ENCODE measurements at regions not wholly inside any gene's neighbourhood (a gene's known extent, or its start where the extent isn't known, plus 50 kb on each side); places are given as distances from the start of the nearest gene placed in this dataset.
"Not testable (repeated sequence)": the region's sequence is repeated elsewhere in the genome, so short reads cannot be mapped to it uniquely, and the experiment has no call there.

DNA sequence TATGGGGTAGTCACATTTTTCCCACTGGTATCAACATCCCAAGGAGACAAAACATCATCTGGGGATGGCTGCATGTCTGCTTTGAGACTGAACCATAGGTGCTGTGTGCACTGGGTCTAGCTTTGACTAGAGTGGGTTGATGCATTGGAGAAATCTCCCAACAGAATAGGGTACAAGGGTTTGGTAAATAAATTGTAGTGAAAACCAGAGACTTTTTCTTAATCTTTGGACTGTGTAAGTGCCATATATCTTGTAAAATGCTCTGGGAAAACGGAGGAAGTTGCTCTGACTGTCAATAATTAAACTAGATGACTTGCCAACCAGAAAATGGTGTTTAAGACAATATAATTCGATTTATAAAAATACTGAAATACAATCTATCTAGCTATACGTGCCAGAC is 1064.0 kb upstream of the SLIT2 start:
- no peak for DNase-seq

DNA sequence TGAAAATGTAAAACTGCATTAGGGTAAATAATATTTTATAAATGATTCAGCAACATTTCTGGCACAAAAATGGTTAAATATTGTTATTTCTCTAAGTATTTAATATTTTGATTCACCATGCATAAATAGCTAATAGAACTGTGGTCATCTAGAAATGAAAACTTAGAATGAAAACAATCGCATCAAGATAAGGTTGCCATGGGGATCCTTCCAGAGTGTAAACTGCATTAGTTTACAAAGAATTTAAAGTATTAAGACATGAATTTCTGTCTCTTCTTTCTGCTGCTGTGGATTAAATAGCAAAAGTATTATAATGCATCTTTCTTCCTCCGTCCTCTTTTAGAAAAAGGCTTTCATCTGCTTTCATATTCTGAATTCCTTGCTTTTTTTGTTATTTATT is 1064.6 kb upstream of the SLIT2 start:
- no peak for DNase-seq

DNA sequence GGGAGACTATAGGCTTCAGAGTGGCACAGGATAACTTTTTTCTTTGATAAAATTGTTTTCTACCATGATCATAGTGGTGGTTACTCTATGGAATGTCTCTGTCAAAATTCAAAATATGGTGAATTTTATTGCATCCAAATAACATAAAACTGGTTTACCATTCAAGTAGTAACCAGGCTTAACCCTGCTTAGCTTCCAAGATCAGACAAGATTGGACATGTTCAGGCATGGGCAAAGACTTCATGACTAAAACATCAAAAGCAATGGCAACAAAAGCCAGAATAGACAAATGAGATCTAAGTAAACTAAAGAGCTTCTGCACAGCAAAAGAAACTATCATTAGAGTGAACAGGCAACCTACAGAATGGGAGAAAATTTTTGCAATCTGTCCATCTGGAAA is 1070.1 kb upstream of the SLIT2 start:
- not testable (repeated sequence) for DNase-seq

DNA sequence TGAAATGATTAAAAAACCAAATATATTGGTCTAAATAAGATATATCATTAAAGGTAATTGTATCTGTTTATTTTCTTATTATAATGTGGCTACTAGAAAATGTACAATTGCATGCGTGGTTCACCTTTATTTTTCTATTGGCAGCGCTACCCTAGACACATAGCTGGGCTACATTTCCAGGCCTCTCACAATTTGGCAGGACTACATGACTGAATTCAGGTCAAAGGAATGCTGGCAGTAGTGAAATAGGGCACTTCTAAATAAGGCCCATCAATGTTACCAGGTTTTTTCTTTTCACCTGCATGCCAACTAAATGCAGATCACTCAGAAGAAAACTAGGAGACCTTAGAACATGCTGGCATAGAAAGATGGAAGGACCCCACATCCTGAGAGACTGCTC is 1072.9 kb upstream of the SLIT2 start:
- no peak for DNase-seq

DNA sequence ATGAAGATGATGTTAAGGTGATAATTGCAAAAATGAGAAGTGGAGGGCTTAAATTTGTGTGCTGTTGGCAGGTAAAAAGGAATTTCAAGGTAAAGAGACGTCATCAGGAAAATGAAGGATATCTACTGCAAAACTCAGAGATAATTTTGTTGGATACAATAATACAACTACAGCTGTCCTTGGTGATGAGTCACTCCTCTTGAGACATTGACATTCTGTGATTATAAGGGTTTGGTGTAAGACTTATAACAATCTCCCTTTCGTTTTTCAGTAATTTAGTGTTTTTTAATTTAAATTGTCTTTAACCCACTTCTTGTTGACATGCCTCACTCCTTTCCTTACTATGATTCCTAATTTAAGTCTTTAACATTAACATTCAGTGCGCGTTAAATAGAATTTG is 1074.1 kb upstream of the SLIT2 start:
- no peak for DNase-seq

DNA sequence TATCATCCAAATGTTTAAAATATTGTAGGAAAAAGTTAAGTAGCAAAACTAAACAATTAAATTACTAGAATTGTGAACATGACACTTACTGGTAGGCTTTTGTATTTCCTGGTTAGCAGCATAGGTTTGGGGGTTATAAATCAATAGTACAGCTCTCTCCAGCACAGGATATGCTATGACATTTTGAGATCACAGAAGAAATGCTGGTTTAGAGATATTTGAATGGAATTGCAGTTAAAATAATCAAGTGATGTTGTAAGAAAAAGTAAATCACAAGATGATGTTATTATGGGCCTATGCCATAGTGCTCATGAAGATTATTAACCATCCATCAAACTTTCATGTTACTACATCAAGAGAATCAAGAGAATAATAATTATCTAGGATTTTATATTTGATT is 1079.9 kb upstream of the SLIT2 start:
- no peak for DNase-seq

DNA sequence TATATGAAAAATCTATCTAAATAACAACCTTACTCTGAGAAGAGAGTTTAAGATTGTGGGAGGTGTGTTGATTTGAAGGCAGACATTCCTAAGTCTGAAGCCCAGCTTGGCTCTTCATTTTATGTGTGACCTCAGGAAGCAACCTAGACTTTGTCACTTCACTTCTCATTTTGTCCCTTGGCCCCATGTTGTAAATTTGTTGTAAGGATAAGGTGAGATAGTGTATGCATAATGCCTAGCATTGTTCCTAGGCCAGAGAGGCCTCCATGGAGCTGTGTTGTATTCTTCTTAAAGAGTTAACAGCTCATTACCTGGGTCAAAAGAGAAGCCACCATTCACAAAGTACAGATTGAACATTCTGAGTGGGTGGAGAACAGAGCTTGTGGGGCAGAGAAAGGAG is 1084.4 kb upstream of the SLIT2 start:
- no peak for DNase-seq

DNA sequence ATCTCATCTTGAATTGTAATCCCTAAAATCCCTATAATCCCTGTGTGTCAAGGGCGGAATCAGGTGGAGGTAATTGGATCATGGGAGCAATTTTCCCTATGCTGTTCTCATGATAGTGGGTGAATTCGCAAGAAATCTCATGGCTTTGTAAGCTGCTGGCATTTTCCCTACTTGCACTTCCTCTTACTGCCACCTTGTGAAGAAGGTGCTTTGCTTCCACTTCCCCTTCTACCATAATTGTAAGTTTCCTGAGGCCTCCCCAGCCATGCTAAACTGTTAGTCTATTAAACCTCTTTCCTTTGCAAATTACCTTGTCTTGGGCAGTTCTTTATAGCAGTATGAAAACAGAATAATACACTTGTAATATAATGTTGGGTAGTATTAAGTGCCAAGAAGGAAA is 1087.4 kb upstream of the SLIT2 start:
- no peak for DNase-seq

DNA sequence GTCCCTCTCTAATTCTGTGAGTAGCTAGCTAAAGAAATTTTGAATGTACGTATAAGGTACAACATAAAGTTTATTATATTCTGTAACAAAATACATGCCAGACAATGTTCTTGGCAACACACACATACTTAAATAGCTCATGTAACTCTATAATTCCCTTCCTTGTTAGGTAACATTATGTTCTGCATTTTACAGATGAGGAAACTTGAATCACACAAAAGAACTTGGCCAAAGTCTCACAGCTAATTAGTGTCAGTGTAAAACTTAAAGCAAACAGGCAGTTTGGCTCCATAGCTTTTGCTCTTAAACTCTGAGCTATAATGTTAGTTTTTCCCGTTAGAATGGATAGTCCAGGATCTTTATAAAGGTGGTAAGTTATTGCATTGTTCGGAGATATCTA is 1091.8 kb upstream of the SLIT2 start:
- no peak for DNase-seq

DNA sequence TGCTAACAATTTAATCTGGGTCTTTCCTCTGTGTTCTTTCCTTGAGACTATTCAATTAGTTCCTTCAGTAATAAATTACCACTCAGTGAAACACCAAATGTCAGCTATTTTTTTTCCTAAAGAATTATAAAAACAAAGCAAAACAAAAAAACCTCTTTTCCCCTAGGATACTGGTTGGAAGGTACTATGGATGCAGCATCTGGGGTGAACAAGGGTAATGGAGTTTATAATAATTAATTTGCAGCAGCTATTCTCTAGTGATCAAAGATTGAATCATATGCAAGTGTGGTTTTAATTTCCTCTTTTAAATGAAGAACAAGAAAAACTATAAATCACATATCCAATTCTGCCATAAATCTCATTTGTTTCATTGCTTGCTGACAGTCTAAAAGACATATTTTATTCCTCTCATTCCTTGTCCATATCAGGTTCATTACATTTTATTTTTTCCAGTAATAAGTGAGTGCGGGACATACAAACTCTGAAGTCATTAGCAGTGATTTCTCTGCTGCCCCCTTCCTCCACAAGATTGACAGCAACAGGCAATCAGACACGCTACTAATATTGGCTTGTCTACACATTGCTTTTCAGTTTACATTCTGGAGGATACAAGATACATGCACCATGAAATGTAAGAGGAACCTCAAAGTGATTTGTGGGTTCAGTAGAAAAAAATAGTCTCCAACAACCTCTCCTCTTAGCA is 1093.4 kb upstream of the SLIT2 start:
- DNase-seq, result no peak

DNA sequence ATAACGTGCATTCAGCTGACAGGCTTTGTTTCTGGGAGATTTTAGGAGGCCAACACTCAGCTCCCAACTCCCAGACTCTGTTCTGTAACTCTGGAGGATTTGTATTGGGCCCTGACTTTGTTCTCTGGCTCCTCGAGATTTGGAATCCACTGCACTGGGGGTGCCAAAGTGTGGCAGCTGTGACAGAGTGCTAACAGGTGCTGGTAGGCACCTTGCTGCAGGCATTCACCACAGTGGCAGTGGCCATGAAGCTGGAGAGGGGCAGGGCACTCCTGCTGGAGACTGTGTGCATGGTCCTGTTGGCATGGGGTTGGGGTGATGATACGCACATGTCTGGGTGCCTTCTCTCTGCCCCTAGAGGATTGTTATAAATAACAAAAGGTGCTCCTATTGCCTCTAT is 1094.9 kb upstream of the SLIT2 start:
- DNase-seq, result no peak

DNA sequence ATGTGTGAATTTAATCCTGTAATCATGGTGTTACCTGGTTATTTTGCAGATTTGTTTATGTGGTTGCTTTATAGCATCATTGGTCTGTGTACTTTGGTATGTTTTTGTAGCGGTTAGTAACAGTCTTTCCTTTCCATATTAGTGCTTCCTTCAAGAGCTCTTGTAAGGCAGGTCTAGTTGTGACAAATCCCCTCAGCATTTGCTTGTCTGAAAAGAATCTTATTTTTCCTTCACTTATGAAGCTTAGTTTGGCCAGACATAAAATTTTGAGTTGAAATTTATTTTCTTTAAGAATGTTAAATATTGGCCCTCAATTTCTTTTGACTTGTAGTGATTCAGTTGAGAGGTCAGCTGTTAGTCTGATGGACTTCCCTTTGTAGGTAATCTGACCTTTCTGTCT is 1096.1 kb upstream of the SLIT2 start:
- DNase-seq, result no peak

DNA sequence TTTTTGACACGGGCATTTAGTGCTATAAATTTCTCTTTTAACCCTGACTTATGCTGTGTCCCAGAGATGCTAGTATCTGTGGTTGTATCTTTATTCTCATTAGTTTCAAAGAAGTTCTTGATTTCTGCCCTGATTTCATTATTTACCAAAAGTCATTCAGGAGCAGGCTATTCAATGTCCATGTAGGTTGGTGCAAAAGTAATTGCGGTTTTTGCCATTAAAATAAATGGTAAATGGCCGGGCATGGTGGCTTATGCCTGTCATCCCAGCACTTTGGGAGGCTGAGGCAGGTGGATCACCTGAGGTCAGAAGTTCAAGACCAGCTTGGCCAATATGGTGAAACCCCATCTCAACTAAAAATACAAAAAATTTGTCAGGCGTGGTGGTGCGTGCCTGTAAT is 1097.4 kb upstream of the SLIT2 start:
- DNase-seq, result not testable (repeated sequence)

DNA sequence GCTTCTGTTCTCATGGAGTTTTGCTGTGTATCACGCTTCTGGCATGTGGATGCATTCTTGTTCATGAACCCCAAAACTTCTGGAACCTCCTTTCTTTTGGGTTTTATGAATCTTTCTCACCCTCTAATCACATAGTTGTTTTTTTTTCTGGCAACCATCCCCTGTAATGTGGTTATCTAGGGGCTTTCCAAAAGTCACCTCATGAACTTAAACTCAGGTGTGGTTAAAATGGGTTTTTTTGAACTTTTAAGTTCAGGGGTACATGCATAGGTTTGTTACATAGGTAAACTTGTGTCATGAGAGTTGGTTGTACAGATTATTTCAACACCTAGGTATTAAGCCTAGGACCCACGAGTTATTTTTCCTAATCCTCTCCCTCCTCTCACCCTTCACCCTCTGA is 1099.4 kb upstream of the SLIT2 start:
- DNase-seq, result no peak

DNA sequence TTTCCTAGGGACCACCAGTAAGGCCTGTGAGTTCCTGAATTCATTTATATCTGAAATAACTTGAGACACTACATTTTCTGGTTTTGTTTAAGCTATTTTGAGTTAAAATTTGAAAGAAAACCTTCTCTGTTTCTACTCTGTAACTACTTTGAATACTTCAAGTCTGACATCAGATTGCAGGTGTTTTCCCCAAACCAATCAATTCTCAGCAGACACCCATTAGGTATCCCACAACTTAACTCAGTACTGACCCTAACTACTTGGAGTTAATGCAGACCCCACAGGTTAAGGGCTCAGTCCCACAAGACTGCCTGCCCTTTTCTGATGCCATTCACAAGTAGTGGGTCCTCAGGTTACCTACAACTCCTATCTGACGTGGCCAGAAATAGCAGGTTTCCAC is 1100.0 kb upstream of the SLIT2 start:
- DNase-seq, result no peak

DNA sequence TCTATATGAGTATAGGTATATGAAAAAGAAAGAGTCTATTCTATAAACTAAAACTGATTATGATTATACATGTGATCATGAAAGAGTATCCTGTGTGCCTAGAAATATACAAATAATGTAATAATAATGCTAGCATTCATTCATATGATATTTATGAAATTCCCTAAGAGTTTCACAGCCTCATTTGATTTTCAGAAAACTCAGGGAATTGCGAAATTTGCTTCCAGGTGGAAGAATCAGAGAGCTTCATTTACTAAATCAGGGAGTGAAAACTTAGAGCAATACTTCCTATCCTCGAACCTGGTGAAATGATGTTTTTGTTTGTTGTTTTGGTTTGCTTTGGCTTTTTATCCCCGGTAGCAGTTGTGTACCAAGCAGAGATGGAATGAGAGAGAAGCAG is 1105.7 kb upstream of the SLIT2 start:
- DNase-seq, result no peak

DNA sequence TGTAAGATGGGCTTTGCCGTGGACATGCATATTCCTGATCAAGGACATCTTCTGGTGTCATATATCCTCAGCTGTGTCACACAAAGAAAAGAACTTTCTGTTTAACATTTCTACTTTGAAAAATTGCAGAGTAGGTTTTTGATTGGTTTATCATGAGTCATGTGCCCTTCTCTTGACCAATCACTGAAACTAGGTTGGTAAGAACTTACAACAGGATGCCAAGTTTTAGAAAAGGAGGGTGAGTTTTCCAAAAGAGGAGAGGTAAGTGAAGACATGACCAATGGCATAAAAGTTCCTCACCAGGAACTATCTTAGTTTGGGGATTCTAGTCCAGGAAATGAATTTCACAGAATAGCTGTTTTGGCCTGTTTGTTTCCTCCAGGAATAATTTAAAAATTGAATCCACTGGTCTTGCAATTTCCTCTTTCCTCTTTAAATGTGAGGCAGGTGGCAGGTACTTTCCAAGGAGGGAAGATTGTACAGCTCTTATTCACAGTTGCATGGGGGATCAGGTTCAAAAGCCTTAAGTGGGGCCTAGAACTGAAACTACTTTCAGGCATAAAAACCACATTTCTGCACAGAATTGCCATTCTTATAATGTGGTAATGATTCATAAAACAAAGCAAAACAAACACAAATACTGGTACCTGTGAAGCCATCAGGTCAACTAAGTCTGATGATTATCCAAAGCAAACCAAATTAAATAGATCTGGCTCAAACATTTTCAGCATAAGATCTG is 1114.5 kb upstream of the LCORL start:
- no peak for DNase-seq

DNA sequence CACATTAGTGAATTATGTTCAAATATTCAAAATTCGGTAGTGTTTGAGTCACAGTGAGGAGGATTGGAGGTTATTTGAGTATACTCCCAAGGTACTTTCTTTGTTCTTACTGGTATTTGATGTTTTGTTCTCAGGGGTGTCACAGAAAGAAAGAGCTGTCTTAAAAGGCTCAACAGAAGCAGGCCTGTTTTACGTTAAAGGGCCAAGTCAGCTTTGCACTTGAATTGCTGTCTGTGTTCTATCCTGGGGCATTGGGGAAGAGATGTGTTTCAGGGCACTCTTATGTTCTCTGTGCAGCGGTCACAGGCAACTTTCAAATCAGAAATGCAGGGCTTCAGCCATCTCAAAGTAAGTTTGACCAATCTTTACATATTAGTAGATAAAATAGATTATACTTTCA is 1113.1 kb upstream of the LCORL start:
- DNase-seq, result no peak

DNA sequence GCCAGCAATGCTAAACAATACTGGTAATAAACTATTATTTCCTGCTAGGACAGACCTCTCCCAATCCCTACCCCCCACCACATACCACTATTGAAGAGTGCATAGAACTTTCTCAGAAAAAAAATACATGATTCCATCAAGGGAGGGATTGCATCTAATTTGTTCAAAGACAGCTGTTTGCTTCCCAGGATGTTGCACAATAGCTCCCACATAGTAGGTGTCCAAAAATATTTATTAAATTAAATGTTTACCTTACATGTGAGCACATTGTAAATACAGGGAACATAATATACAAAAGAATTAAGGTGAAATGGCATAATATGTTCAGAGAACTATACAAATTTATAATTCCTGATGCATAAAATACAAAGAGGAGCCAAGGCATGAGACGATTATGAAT is 1111.8 kb upstream of the LCORL start:
- DNase-seq, result no peak

DNA sequence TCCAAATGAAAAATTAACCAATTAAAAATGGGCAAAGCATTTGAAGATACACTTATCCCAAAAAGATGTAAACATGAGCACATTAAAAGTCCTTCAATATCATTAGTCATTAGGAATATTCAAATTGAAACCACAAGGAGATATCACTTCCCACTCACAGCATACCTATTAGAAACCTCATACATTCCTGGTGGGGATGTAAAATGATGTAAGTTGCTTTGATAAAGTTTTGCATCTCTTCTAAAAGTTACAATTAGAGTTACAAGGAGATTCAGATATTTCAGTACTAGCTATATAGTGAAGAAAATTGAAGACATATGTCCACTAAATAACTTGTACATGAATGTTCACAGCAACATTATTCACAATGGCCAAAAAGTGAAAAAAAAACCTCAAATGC is 1109.3 kb upstream of the LCORL start:
- no peak for DNase-seq

DNA sequence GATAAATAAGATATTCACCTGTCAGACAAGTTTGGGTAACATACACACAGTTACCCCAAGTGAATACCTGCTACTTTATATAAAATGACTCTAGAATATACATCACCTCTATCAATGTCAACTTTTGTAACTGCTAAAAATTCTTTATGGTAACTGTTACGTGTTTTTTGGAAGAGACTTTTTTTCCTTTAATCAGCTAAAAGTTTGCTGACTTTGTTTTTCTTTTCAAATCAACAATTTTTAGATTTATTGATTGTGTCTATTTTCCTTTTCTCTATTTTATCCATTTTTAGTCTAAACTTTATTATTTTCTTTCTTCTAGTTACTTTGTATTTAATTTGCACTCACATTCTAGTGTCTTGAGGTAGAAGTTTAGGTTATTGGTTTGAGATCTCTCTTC is 1106.6 kb upstream of the LCORL start:
- no peak for DNase-seq

DNA sequence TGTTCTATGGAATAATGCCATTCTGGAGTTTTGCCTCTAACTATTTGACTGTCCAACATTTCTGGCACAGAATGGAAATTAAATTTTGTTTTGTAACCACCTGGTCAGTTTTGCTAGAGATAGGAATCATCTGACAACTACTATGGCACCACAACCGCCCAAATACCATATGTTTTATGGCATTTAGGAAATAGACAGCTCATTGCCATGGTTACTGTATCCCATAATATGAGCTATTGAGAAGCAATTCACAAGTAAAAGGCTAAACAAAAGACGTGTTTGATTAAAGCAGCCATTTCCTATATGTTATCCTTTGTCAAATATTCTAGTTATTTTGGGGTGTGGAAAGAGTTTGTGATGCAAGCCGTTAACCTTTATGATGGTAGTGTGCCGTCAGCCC is 1105.3 kb upstream of the LCORL start:
- no peak for DNase-seq

DNA sequence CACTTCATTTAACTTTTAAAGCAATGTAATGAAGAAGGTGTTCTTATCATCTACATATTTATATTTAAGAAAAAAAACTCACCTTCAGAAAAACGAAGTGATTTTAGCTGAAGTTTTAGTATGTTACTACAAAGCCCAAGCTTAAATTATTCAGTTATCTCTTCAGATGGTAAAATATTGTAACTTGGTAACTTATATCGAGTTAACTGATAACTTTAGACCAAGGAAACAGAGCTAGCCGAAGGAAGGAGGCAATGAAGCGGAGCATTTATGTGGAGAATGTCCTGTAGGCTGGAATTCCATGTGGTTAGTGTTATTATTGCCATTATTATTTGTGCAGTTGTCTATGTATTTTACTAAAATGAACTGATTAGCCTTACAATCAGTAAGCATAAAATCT is 1102.1 kb upstream of the LCORL start:
- DNase-seq, result no peak

DNA sequence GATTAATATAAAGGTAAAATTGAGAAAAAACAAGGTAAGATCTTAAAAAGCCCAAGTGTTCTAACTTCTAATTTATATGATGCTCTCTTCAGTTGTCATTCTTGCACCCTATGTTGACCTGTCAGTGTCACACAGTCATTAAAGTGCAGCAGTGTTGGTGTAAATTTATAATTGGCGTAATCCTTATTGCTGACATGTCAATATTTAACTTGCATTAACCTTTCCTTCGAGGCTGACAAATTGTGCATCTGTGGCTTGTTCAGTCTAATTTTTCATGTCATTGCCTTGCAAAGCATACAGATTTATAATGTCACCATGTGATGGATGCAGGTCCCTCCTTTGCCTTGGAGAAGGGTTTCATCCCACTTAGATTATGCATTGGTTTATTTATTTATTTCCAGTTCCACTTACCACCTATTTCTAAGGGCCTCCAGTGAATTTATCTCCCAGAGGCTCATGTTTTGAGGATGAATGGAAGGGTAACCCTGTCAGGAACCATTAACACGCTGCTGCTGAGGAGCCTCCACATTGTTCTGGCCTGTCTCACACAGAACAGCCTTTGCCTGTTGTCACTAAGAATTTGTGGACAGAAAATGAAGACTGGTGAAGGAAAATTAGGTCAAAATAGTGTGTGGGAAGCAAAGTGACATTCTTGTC is 1098.5 kb upstream of the LCORL start:
- no peak for DNase-seq

DNA sequence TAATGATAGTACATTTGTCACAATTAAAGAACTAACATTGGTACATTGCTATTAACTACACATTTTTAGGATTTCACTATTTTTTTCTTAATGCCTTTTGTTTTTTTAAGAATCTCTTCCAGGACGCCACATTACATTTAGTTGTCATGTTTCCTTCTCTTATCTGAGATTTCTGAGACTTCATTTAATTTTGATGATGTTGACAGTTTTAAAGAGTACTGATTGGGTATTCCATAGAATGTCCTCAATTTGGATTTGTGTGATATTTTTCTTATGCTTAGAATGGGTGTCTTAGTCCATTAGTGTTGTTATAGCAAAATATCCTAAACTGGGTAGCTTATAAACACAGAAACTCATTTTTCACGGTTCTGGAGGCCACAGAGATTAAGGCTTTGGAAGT is 1095.5 kb upstream of the LCORL start:
- DNase-seq, result no peak

Data from DMS 273 treated with DMSO at 0.1 percent for 48 hours (cell line).